Karpas-422 (cell line): ENCODE measurements at regions not wholly inside any gene's neighbourhood (a gene's known extent, or its start where the extent isn't known, plus 50 kb on each side); places are given as distances from the start of the nearest gene placed in this dataset.

Experiments
- DNase-seq: peaks from one replicate; pipeline ENCODE4 v3.0.0-alpha.2; 2015
- H2AFZ ChIP-seq: fragments of 200-600 bp; sonication (generic); 2 replicates; pipeline ENCODE4 v1.6.1; 2014; ENCODE audit warnings: antibody characterized with exemption, low read length, mixed read lengths
- H3K27ac ChIP-seq: fragments of 200-600 bp; sonication (generic); 2 replicates; pipeline ENCODE4 v1.5.1; 2014; ENCODE audit warnings: mild to moderate bottlenecking, low read length, moderate library complexity
- H3K27me3 ChIP-seq: fragments of 200-600 bp; sonication (generic); 2 replicates; pipeline ENCODE4 v1.6.1; 2014; ENCODE audit warnings: low read length, mixed read lengths
- H3K36me3 ChIP-seq: fragments of 200-600 bp; sonication (generic); 2 replicates; pipeline ENCODE4 v1.6.1; 2014; ENCODE audit warnings: low read length, mixed read lengths; ENCODE audit not compliant: insufficient read depth
- H3K4me1 ChIP-seq: fragments of 200-600 bp; sonication (generic); 2 replicates; pipeline ENCODE4 v1.6.1; 2014; ENCODE audit warnings: mild to moderate bottlenecking, low read length, mixed read lengths
- H3K4me2 ChIP-seq: fragments of 200-600 bp; sonication (generic); 2 replicates; pipeline ENCODE4 v1.6.1; 2014; ENCODE audit warnings: low read length, low read depth, mild to moderate bottlenecking; ENCODE audit not compliant: poor library complexity, severe bottlenecking
- H3K4me3 ChIP-seq: fragments of 200-600 bp; sonication (generic); 2 replicates; pipeline ENCODE4 v1.5.1; 2014; ENCODE audit warnings: mild to moderate bottlenecking, antibody characterized with exemption, low read length, mixed read lengths
- H3K79me2 ChIP-seq: fragments of 200-600 bp; sonication (generic); 2 replicates; pipeline ENCODE4 v1.6.1; 2014; ENCODE audit warnings: mild to moderate bottlenecking, low read length, mixed read lengths
- H3K9ac ChIP-seq: fragments of 200-600 bp; sonication (generic); 2 replicates; pipeline ENCODE4 v1.6.0; 2014; ENCODE audit warnings: low read length
- H3K9me2 ChIP-seq: fragments of 200-600 bp; sonication (generic), shearing (Covaris generic); replicated peaks from 2 replicates; pipeline ENCODE4 v1.6.0; 2014; ENCODE audit warnings: mild to moderate bottlenecking, low read length, moderate library complexity; ENCODE audit not compliant: insufficient read depth
- H3K9me3 ChIP-seq: fragments of 300-700, 200-600 bp; sonication (generic); 2 replicates; pipeline ENCODE4 v1.6.1; 2014; ENCODE audit warnings: low read length, mixed read lengths
- H4K20me1 ChIP-seq: fragments of 200-600 bp; sonication (generic); 2 replicates; pipeline ENCODE4 v1.6.1; 2014; ENCODE audit warnings: mild to moderate bottlenecking, antibody characterized with exemption, low read length, low read depth; ENCODE audit not compliant: insufficient read depth

DNA sequence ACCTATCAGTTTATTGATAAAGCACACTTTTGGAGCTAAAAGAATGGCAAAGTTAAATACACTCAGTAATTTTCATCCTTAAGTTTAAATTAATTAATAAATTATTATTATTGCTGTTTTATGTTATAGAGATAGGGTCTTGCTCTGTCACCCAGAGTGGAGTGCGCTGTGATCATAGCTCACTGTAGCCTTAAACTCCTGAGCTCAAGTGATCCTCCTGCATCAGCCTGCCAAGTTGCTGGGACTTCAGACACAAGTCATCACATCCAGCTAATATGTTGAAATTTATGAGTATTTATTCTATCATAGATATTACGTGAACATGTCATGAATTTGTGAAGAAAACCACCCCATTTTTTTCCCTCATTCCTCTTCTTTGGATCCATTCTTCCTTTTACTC, 64.2 kb downstream of the GJA1 start:
- Histone ChIP-seq H3K4me2 (no peak overlapping the region), H3K79me2 (no peaks in the 10 kb centered on the region), H3K9ac (no peak overlapping the region), H4K20me1 (no peaks in the 10 kb centered on the region), H3K4me3 (no peak overlapping the region), H3K27me3 (no peaks in the 10 kb centered on the region), H3K9me3 (no peaks in the 10 kb centered on the region), H3K9me2 (no peaks in the 10 kb centered on the region), H2AFZ (no peak overlapping the region), H3K36me3 (no peaks in the 10 kb centered on the region), H3K4me1 (no peaks in the 10 kb centered on the region), H3K27ac (no peak overlapping the region)
- no peak for DNase-seq

DNA sequence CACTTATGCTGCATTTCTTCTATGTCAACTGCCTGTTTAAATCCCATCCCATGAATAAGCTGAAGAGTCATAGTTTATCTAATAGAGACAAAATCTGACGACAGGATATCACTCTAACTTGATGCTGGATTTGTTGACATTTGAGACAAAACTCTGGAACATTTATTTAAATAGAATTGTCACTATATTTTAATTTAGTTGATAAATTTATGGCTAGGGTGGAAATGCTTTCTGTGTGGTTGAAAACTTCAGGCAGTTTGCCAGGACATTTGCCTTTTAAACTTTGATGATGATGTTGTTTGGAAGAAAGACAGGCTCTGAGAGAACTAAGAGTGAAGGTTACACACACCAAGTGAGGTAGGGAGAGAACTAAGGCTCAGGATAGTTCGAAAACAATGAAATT, 68.1 kb downstream of the GJA1 start:
- no peak for DNase-seq
- Histone ChIP-seq H3K4me2 (no peak overlapping the region), H3K9ac (no peak overlapping the region)

DNA sequence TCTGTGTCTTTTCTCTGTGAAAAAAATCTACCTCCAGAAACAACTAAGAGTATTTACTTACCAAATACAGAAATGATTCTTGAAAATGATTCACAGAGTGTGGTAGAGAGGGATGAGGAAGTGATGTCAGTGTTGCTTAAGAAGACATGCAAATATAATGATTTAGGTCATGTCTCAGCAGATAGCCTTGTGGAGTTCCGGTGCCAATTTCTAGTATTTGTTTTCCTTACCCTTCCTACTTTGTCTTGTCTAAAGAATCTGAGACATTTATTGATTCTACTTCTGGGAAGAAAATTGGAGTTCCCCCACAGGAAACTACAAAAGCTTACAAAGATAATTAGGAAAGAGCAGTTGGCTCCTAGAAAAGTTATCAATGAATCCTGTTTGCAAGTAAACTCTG, 68.8 kb downstream of the GJA1 start:
- Histone ChIP-seq H3K4me3 (no peak overlapping the region), H3K36me3 (no peaks in the 10 kb centered on the region), H3K9me3 (no peaks in the 10 kb centered on the region), H3K4me1 (no peaks in the 10 kb centered on the region), H3K4me2 (no peak overlapping the region), H3K79me2 (no peaks in the 10 kb centered on the region), H3K27me3 (no peaks in the 10 kb centered on the region), H4K20me1 (no peaks in the 10 kb centered on the region), H3K9me2 (no peaks in the 10 kb centered on the region), H3K27ac (no peak overlapping the region), H3K9ac (no peak overlapping the region), H2AFZ (no peak overlapping the region)
- DNase-seq: no peak

More for the DNA sequence above, 68.1 kb downstream of the GJA1 start:
- H3K27ac ChIP-seq: no peak overlapping the region
- H3K9me2 ChIP-seq: no peaks in the 10 kb centered on the region
- H3K79me2 ChIP-seq: no peaks in the 10 kb centered on the region
- no peaks in the 10 kb centered on the region for H4K20me1 ChIP-seq
- H3K36me3 ChIP-seq: no peaks in the 10 kb centered on the region
- no peaks in the 10 kb centered on the region for H3K9me3 ChIP-seq
- H3K4me1 ChIP-seq: no peaks in the 10 kb centered on the region
- no peak overlapping the region for H3K4me3 ChIP-seq
- no peaks in the 10 kb centered on the region for H3K27me3 ChIP-seq
- H2AFZ ChIP-seq: no peak overlapping the region

DNA sequence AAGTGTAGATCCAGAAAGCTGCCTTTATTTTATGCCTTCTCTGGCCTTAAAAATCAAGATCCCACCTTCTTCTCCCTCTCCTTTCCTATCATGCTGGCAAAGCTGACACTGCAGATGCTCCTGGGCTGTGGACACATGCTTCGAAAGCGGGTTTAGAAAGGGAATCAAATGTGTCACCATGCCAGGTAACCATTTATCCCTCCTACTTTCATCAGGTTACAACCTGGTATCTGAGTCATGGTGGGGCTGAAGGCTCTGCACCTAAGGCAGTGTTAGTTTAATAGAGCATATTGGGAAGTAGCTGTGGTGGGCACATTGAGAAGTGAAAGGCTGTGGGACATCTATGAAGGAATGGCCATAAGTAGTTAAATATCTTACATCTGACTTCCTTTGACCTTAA, 69.8 kb downstream of the GJA1 start:
- no peaks in the 10 kb centered on the region for H3K79me2 ChIP-seq
- no peak overlapping the region for H3K9ac ChIP-seq
- no peak for DNase-seq
- H3K9me3 ChIP-seq: no peaks in the 10 kb centered on the region
- no peak overlapping the region for H3K4me2 ChIP-seq
- H3K9me2 ChIP-seq: no peaks in the 10 kb centered on the region
- no peak overlapping the region for H2AFZ ChIP-seq
- no peaks in the 10 kb centered on the region for H3K4me1 ChIP-seq
- H4K20me1 ChIP-seq: no peaks in the 10 kb centered on the region
- no peak overlapping the region for H3K4me3 ChIP-seq
- H3K36me3 ChIP-seq: no peaks in the 10 kb centered on the region
- no peak overlapping the region for H3K27ac ChIP-seq
- H3K27me3 ChIP-seq: no peaks in the 10 kb centered on the region

DNA sequence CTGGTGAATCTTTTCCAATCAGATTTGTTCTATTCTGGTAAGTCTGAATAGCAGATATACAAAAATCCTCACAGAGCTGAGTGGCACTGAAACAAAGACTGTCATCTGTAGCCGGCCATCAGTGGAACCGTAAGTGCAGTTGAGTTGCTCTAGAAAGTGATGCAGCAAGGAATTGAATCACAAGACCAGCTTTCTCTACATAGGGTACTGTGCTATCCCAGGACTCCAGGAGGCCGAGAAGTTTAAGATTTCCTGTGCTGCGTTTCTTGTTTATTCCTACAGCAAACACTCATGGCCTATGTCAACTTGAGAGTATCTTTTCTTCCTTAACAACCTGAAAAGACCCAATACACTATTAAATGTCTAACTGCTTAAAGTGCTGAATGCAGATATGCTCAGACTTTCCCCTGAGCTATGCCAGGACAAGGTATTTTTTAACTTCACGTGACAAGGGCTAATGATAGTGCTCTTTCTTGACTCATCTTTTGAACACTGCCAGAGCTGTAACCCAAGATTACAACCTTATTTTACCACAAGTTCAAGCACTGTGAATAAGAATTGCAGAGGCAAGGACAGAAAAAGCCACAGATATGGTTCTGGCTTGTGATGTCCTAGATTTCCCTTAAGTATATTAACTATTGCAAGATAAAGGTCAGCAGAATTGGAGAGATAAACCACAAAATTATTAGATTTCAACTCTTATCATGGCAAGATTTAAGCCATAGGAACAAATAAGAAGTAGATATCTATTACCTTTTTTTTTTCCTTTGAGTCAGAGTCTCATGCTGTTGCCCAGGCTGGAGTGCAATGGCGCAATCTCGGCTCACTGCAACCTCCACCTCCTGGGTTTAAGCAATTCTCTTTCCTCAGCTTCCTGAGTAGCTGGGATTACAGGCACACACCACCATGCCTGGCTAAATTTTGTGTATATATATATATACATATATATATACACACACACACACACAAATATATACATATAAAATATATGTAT, 71.6 kb downstream of the GJA1 start:
- no peaks in the 10 kb centered on the region for H3K36me3 ChIP-seq
- H3K27ac ChIP-seq: no peak overlapping the region
- no peaks in the 10 kb centered on the region for H3K9me3 ChIP-seq
- H3K27me3 ChIP-seq: no peaks in the 10 kb centered on the region
- DNase-seq: no peak
- H2AFZ ChIP-seq: no peak overlapping the region
- no peaks in the 10 kb centered on the region for H3K9me2 ChIP-seq
- H3K4me1 ChIP-seq: no peaks in the 10 kb centered on the region
- no peak overlapping the region for H3K4me3 ChIP-seq
- no peak overlapping the region for H3K9ac ChIP-seq
- H3K79me2 ChIP-seq: no peaks in the 10 kb centered on the region
- no peak overlapping the region for H3K4me2 ChIP-seq
- no peaks in the 10 kb centered on the region for H4K20me1 ChIP-seq

DNA sequence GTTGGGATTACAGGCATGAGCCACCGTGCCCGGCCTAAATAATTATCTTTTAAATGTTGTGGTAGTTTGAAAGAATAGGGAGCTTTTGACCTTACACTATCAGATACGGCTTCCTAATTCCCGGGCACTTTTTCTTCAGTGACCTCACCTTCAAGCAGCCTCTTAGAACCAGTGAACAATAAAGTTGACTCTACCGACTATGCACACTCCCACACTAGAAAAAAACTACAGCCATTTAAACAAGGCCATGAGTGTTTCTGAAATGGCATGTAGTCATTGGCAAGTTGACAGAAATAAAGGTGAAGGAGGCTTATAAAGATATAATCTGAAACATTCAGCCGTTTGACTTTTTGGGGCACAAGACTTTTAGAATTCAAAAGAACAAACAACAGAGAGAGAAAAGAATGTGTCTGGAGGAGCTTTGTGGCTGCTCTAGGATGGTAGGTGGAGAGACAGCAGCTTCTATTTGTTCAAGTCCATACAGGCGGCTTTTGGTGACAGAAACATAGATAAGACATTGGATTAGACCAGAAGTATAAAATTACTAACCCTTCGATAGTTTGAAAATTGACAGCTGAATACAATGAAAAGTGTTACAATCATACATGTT, 75.2 kb downstream of the GJA1 start:
- Histone ChIP-seq H3K4me1 (no peaks in the 10 kb centered on the region), H3K9me2 (no peaks in the 10 kb centered on the region), H2AFZ (no peak overlapping the region), H3K9me3 (no peaks in the 10 kb centered on the region), H3K4me3 (no peak overlapping the region), H3K4me2 (no peak overlapping the region), H3K27ac (no peak overlapping the region), H3K9ac (no peak overlapping the region), H3K79me2 (no peaks in the 10 kb centered on the region), H4K20me1 (no peaks in the 10 kb centered on the region), H3K27me3 (no peaks in the 10 kb centered on the region), H3K36me3 (no peaks in the 10 kb centered on the region)
- DNase-seq: no peak

DNA sequence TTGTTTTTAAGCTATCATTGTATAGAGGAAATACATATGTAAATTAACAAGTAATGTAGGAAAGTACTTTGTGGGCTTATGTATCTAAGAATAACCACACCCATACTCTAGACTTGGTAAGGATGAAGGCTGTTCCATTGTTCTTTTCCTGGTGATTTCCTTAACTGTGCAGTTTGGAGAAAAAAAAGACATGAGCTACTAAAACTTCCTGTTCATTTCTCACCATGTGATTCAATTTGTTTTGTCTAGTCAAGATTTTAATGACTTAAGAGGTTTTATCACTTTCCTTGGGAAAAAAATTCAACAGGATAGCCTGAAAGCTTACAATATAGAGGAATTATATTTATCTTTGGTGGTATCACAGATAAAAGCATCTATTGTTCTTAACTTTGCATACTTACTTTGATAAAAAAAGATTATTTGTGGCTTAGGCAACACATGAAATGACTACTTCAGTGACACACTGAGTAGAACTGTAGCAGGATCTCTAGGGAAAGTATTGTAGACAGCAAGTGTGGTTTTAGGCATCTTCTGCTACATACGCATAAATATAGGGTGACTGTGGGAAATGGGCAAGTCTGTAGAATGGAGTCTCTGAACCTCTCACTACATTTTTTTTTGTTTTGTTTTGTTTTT, 80.3 kb downstream of the GJA1 start:
- Histone ChIP-seq H4K20me1 (no peaks in the 10 kb centered on the region), H3K9me3 (no peaks in the 10 kb centered on the region), H3K27me3 (no peaks in the 10 kb centered on the region), H3K4me1 (no peaks in the 10 kb centered on the region), H3K36me3 (no peaks in the 10 kb centered on the region), H3K27ac (no peak overlapping the region), H3K4me3 (no peak overlapping the region), H3K9me2 (no peaks in the 10 kb centered on the region), H2AFZ (no peak overlapping the region), H3K9ac (no peak overlapping the region), H3K79me2 (no peaks in the 10 kb centered on the region), H3K4me2 (no peak overlapping the region)
- DNase-seq: no peak

DNA sequence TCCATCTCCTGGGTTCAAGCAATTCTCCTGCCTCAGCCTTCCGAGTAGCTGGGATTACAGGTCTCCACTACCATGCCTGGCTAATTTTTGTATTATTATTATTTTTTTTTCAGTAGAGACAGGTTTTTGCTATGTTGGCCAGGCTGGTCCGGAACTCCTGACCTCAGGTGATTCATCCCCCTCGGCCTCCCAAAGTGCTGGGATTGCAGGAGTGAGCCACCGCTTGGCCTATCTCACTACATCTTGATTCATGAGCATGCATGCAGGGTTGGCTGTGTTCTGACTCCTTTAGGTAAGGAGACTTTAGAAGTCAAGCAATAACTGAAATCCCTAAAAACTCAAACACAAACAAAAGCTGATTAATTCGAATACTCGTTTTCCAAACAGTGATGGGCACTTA, 80.9 kb downstream of the GJA1 start:
- Histone ChIP-seq H3K36me3 (no peaks in the 10 kb centered on the region), H3K4me3 (no peak overlapping the region), H3K27me3 (no peaks in the 10 kb centered on the region), H3K27ac (no peak overlapping the region), H3K4me1 (no peaks in the 10 kb centered on the region), H3K4me2 (no peak overlapping the region), H4K20me1 (no peaks in the 10 kb centered on the region), H3K9me3 (no peaks in the 10 kb centered on the region), H3K9me2 (no peaks in the 10 kb centered on the region), H2AFZ (no peak overlapping the region), H3K9ac (no peak overlapping the region), H3K79me2 (no peaks in the 10 kb centered on the region)
- DNase-seq: no peak
